DMS53 treated with DMSO at 0.1 percent for 48 hours (cell line): ENCODE measurements at regions not wholly inside any gene's neighbourhood (a gene's known extent, or its start where the extent isn't known, plus 50 kb on each side); places are given as distances from the start of the nearest gene placed in this dataset.
"Not testable (repeated sequence)": the region's sequence is repeated elsewhere in the genome, so short reads cannot be mapped to it uniquely, and the experiment has no call there.

Experiments used
- DNase-seq: peaks from one replicate; lab custom pipeline; 2025; ENCODE audit not compliant: unreplicated experiment; lab: John Stamatoyannopoulos, UW

DNA sequence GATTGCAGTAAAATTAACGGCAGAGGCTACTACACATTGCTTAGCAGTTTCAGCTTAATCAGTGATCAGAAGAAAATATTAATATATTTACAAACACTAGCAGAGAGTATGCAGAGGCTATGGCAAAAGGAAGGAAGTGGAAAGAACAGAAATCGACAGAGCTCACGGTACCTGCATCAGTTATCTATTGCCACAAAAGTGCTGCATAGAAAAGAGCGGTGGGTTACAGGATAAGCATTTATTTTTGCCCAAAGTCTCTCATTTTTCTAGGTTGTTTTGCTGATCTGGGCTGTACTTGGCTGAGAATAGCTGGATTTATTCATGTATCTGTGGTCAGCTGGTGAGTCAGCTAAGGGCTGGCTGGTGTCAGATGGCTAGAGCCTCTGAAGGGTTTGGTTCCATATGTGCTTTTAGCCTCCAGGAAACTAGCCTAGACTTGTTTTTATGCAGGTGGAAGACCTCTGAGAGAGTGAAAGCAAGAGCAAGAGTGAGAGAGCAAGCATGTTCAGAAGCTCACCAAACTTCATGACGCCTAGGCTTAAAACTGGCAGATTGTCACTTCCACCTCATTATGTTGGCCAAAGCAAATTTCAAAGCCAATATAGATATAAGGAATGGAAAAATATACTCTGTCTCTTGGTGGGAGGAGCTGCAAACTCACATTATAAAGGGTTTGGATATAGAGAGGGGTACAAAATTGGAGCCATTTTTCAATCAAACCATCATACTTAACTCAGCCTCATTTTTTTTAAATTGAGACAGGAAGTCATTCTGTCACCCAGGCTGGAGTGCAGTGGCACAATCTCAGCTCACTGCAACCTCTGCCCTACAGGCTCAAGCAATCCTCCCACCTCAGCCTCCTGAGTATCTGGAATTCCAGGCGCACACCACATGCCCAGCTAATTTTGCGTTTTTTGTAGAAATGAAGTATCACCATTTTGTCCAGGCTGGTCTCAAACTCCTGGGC lies 153.2 kb upstream of the RPL34 start:
- DNase-seq, result peak; percentile 26

GRCh38 chr4:108465886-108466500 lies 154.4 kb upstream of the RPL34 start:
- no peak for DNase-seq

GRCh38 chr4:108458681-108459080 lies 161.7 kb upstream of the RPL34 start:
- DNase-seq, result no peak

GRCh38 chr4:108454227-108454626 lies 166.1 kb upstream of the RPL34 start:
- DNase-seq, result no peak

GRCh38 chr4:108453366-108453765 lies 167.0 kb upstream of the RPL34 start:
- DNase-seq, result no peak

GRCh38 chr4:108450236-108450898 lies 170.0 kb upstream of the RPL34 start:
- no peak for DNase-seq

DNA sequence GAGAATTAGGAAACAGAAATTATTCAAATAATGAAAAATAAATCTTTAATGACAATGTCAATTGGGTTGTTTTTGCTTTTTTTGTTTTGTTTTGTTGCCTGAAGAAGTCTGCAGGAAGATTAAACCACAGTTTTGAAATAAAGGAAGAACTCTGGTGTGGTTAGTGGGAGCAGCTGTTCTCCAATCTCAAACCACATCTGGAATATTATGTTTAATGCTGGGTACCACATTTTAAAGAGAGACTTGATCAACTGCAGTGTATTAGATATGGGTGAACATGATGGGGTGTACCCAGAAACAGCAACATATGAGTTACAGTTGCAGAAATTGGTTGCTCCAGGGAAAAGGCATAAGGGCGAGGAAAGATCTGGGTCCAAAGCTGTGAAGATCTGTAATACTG lies 171.2 kb upstream of the RPL34 start:
- DNase-seq, result no peak

DNA sequence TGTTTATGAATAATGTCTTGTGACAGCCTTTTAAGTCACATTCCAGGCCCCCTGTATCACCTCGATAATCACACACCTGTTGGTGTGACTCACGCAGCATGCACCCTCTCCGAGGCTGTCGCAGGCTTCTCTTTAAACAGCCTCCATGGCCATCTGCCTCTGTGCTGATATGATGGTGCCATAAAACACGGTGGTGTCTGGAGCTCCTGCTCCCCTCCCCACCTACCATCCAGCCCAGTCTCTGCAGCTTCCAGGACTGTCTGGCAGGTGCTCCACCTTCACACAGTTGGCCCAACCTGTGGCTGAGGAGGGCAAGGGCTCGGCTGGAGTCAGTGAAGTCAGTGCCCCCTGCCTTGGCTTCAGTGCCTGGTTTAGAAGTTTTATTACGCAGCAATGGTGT lies 173.8 kb upstream of the RPL34 start:
- no peak for DNase-seq

GRCh38 chr4:108445716-108446115 lies 174.7 kb upstream of the RPL34 start:
- no peak for DNase-seq

- no peak for DNase-seq
These were observed 176.8 kb upstream of the RPL34 start for GRCh38 chr4:108443585-108443984.

DNA sequence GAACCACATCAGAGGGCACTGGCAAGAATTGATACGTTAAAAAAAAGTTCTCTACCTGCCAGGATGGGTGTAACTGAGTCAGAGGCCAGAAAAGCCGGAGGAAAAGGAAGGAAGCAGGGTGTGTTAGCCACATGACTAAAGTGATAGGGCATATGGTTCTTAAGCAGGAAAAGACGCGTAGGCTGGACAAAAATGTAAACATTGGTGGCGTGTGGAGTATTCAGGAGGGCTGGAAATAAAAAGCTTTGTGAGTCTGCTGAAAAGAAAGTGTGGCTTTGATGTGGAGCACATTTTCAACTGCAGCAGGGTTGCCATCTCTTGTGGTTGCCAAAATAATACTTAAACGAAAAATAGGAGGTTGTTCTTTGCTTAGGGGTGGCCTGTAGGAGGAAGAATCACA lies 186.5 kb upstream of the RPL34 start:
- DNase-seq, result no peak

DNA sequence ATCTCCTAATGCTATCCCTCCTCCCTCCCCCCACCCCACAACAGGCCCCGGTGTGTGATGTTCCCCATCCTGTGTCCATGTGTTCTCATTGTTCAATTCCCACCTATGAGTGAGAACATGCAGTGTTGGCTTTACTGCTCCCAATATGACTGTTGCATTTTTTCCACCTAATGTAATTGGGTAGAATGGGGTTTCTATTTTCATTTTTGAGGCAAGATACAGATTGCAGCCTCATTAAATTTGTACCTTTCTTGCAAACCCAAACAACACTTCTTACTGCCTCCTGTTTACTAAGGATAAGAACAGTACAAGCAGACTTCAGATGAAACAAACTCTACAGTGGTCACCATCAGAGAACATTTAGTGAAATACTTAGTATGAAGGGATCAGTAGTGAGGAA lies 187.0 kb upstream of the RPL34 start:
- DNase-seq, result not testable (repeated sequence)

DNA sequence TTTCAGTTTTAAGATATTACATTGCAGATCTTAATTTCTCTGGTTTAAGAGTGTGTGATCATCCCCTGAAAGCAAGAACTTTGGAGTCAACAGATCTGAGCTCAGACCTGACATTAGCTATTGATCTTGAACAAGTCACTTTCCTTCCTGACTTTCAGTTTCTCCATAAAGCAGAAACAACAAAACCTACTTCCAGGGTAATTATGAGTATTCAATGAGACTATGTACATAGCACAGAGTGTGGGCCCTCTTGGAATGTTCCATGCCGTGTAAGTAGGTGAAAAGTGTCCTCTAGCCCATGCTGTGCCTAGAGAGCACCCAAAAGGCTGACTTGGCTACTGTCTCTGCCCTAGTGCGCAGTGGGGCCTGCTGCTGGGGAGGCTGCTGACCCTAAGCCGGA lies 188.0 kb upstream of the RPL34 start:
- DNase-seq, result no peak

DNA sequence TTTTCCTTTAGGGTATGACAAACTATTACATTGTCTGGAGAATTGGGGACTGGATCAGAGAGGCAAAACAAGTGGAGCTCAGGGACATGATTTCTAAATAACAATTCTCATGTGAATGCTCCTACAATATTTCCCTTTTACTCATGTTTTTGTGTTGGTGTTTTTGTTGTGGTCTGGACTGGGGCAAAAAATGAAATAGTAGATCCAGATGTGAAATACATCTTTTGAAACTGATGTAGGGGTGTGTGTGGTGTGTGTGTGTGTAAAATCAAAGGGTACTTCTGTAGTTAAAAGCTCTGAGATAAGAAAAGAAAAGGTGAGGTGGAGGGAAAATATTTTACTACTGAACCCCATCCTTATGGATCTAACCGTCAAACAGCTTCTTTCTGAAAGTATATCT lies 188.4 kb upstream of the RPL34 start:
- no peak for DNase-seq

- DNase-seq, result no peak
These were observed 189.5 kb upstream of the RPL34 start for GRCh38 chr4:108430921-108431320.

DNA sequence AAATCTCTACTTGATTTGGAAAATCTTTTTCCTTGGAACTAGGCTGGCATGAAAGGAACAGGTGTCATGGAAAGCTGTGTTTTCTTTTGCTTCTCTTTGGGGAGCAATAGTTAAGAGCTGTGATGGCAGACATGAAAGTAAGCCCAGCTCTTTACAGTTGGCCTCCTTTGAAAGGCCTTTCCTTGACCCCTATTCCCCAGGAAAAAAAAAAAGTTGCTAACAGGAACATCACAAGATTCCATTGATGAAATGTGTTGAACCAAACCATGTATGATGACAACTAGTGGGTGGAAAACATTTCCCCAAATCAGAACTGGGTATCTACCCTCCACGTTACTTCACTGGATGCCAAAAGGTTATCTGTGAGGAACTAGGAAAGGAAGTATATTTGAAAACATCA lies 190.7 kb upstream of the RPL34 start:
- DNase-seq, result no peak

- no peak for DNase-seq
These were observed 191.5 kb upstream of the RPL34 start for GRCh38 chr4:108428923-108429322.

GRCh38 chr4:108427946-108428485 lies 192.4 kb upstream of the RPL34 start:
- DNase-seq, result no peak

DNA sequence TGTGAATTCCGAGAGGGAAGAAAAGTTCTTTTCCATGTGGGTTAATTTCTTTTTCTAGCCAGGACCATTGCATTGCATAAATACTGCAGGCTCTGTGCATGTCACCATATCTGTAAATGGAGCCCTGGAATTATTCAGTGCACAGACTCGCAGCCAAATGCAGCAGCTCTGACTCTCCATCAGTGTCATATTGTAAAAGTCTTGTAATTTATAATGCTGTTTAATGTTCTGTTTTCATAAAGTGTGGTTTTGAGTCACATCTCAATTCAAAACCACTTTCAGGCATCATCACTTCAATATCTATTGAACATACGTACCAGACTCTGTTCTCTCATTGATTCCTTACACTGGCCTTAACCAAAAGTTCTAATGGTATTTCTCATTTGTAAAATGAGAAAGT lies 193.9 kb upstream of the RPL34 start:
- no peak for DNase-seq

- no peak for DNase-seq
These were observed 194.4 kb upstream of the RPL34 start for GRCh38 chr4:108425988-108426387.

- DNase-seq, result no peak
These were observed 202.5 kb upstream of the RPL34 start for GRCh38 chr4:108417923-108418322.

DNA sequence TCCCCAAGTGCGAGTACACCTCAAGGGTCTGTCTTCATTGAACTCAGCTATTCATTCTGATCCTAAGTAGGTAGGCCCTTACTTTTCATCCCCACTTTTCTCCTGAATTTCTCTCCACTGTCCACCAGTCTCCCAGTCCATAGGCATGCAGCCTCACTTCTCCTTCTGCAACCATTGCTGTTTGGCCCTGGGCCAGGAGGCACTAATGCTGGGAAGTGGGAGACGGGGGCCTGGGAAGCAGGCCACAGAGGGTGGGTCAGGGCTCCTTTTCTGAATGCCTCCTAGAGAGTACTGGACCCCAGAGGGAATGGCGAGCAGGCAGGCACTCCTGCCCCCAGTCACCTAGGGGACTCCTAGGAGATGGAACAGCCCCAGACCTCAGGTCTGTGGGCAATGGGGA lies 203.5 kb upstream of the RPL34 start:
- no peak for DNase-seq
